PC-9 (cell line): ENCODE measurements at regions not wholly inside any gene's neighbourhood (a gene's known extent, or its start where the extent isn't known, plus 50 kb on each side); places are given as distances from the start of the nearest gene placed in this dataset.

Experiments
- BruUV-seq: library from RNA; stranded (reverse); fragments of 400-500 nt; replicated peaks from 2 replicates; lab custom pipeline; 2021; lab: Mats Ljungman, UMichigan
- CTCF ChIA-PET: fragments of 300-600 bp; sonication (Branson Sonifier 250); formaldehyde crosslinking; loops from one replicate; lab custom pipeline; 2022; ENCODE audit warnings: antibody characterized with exemption; lab: Charles Lee
- POLR2A ChIA-PET: fragments of 300-600 bp; sonication (Branson Sonifier 250); formaldehyde crosslinking; loops from one replicate; lab custom pipeline; 2022; ENCODE audit warnings: antibody characterized with exemption; ENCODE audit not compliant: unreplicated experiment; lab: Charles Lee
- DNase-seq, 2 experiments: peaks; one replicate each; pipeline versions ENCODE4 v3.0.0 to v3.0.0-alpha.2; 2015 to 2022; ENCODE audit warnings: mixed read lengths in 1 of 2
- H2AFZ ChIP-seq: fragments of 200-600 bp; sonication (generic); 2 replicates; pipeline ENCODE4 v1.8.1; 2017; ENCODE audit warnings: antibody characterized with exemption
- H3F3A ChIP-seq: fragments of 200-600 bp; sonication (generic); 2 replicates; pipeline ENCODE4 v1.8.1; 2017; ENCODE audit warnings: antibody characterized with exemption, mild to moderate bottlenecking, low read depth; ENCODE audit not compliant: insufficient read depth
- H3K27ac ChIP-seq: fragments of 200-600 bp; sonication (generic); 2 replicates; pipeline ENCODE4 v1.6.1; 2016; ENCODE audit warnings: mixed run types
- H3K27me3 ChIP-seq: fragments of 200-600 bp; sonication (generic); 2 replicates; pipeline ENCODE4 v1.6.1; 2016; ENCODE audit warnings: low read depth, mixed run types; ENCODE audit not compliant: insufficient read depth
- H3K36me3 ChIP-seq: fragments of 200-600 bp; sonication (generic); 2 replicates; pipeline ENCODE4 v1.6.1; 2016; ENCODE audit warnings: low read depth, mixed run types
- H3K4me1 ChIP-seq: fragments of 200-600 bp; sonication (generic); replicated peaks from 2 replicates; pipeline ENCODE4 v1.6.1; 2016; ENCODE audit warnings: mixed run types; ENCODE audit not compliant: insufficient read depth
- H3K4me2 ChIP-seq: fragments of 200-600 bp; sonication (generic); 2 replicates; pipeline ENCODE4 v1.6.1; 2017; ENCODE audit warnings: mixed run types
- H3K4me3 ChIP-seq: fragments of 200-600 bp; sonication (generic); 2 replicates; pipeline ENCODE4 v1.6.1; 2016; ENCODE audit warnings: mixed run types
- H3K79me2 ChIP-seq: fragments of 200-600 bp; sonication (generic); 2 replicates; pipeline ENCODE4 v1.6.1; 2017; ENCODE audit warnings: low read depth, mixed run types
- H3K9me2 ChIP-seq: fragments of 200-600 bp; sonication (generic); 2 replicates; pipeline ENCODE4 v1.8.1; 2017; ENCODE audit warnings: mild to moderate bottlenecking; ENCODE audit not compliant: insufficient read depth
- H3K9me3 ChIP-seq: fragments of 200-600 bp; sonication (generic); 2 replicates; pipeline ENCODE4 v1.8.1; 2016; ENCODE audit warnings: low read depth; ENCODE audit not compliant: insufficient read depth
- H4K20me1 ChIP-seq: fragments of 200-600 bp; sonication (generic); 2 replicates; pipeline ENCODE4 v1.8.1; 2017; ENCODE audit not compliant: insufficient read depth
- EZH2 ChIP-seq: fragments of 200-600 bp; sonication (generic); IDR thresholded peaks from 2 replicates; pipeline ENCODE4 v1.8.0; 2017; ENCODE audit warnings: antibody characterized with exemption, low read depth
- intact Hi-C: fragments of 100-400 bp; cut with micrococcal nuclease; formaldehyde crosslinking; loops from one replicate; pipeline ENCODE4 v1.10.0; 2022; ENCODE audit not compliant: unreplicated experiment
- TF ChIP-seq, protein P1 (sequence below): fragments of 200-600 bp; sonication (generic); conservative IDR thresholded peaks from 2 replicates; pipeline ENCODE4 v1.6.1; 2017; ENCODE audit warnings: mixed run types, antibody characterized with exemption, mild to moderate bottlenecking, moderate library complexity

DNA sequence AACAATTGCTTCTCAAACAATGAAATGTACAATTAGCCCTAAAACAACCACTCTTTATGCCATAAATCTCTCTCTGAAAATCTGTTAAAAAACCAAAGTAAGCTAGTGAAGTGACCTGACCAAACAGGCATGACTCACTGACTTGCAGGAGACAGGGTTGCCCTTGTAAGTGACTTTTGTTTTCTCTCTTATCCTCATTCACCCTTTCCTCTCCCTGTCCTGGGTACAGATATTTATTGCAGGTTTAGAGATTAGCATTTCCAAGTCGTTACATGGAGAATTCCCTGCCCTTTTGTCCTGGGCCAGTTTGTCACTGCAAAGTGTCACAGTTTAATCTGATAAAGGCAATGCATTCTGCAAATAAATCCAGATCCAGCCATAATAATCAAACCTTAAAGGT is 484.2 kb downstream of the IRX1 start:
- CTCF ChIA-PET: no interaction called here

DNA sequence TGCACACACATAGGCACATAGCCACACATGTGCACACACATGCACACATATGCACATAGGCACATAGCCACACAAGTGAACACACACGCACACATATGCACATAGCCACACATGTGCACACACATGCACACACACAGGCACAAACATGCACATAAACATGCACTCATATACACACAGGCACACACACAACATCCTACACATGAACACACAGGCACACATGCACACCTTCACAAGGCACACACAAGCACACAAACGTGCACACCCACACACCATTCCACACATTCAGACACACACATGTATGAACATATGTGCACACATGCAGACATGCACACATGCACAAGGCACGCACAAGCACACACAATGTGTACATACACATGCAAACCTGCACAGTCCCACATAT is 484.7 kb downstream of the IRX1 start:
- Histone ChIP-seq H3K27me3 (peaks cover 28% of the 10 kb centered on the region), H3K27ac (no peak overlapping the region), H3K9me2 (no peaks in the 10 kb centered on the region), H2AFZ (no peak overlapping the region), H4K20me1 (no peaks in the 10 kb centered on the region), H3K9me3 (peaks cover 10% of the 10 kb centered on the region), H3K4me2 (no peak overlapping the region), H3K4me1 (no peaks in the 10 kb centered on the region), H3K36me3 (no peaks in the 10 kb centered on the region), H3F3A (peaks cover 9% of the 10 kb centered on the region; the same call in 1 of the 2 replicates), H3K79me2 (no peaks in the 10 kb centered on the region), H3K4me3 (no peak overlapping the region)
- CTCF ChIA-PET: no interaction called here
- TF ChIP-seq EZH2: no peak
- TF ChIP-seq, protein P1, sequence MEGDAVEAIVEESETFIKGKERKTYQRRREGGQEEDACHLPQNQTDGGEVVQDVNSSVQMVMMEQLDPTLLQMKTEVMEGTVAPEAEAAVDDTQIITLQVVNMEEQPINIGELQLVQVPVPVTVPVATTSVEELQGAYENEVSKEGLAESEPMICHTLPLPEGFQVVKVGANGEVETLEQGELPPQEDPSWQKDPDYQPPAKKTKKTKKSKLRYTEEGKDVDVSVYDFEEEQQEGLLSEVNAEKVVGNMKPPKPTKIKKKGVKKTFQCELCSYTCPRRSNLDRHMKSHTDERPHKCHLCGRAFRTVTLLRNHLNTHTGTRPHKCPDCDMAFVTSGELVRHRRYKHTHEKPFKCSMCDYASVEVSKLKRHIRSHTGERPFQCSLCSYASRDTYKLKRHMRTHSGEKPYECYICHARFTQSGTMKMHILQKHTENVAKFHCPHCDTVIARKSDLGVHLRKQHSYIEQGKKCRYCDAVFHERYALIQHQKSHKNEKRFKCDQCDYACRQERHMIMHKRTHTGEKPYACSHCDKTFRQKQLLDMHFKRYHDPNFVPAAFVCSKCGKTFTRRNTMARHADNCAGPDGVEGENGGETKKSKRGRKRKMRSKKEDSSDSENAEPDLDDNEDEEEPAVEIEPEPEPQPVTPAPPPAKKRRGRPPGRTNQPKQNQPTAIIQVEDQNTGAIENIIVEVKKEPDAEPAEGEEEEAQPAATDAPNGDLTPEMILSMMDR: no peak
- intact Hi-C loops: no loop called here
- POLR2A ChIA-PET: no interaction called here
- no TSS peak for BruUV-seq
- no peak for DNase-seq

More for the DNA sequence above, 484.2 kb downstream of the IRX1 start:
- POLR2A ChIA-PET: no interaction called here
- Histone ChIP-seq H3F3A (peaks cover 9% of the 10 kb centered on the region; the same call in 1 of the 2 replicates), H2AFZ (no peak overlapping the region), H3K9me2 (no peaks in the 10 kb centered on the region), H3K36me3 (no peaks in the 10 kb centered on the region), H3K4me3 (no peak overlapping the region), H3K4me1 (no peaks in the 10 kb centered on the region), H3K79me2 (no peaks in the 10 kb centered on the region), H3K27me3 (peaks cover 26% of the 10 kb centered on the region), H3K4me2 (no peak overlapping the region), H3K9me3 (peaks cover 10% of the 10 kb centered on the region), H3K27ac (no peak overlapping the region), H4K20me1 (no peaks in the 10 kb centered on the region)
- no peak for DNase-seq
- TF ChIP-seq, protein P1: no peak
- TF ChIP-seq EZH2: no peak
- no TSS peak for BruUV-seq
- intact Hi-C loops: no loop called here

DNA sequence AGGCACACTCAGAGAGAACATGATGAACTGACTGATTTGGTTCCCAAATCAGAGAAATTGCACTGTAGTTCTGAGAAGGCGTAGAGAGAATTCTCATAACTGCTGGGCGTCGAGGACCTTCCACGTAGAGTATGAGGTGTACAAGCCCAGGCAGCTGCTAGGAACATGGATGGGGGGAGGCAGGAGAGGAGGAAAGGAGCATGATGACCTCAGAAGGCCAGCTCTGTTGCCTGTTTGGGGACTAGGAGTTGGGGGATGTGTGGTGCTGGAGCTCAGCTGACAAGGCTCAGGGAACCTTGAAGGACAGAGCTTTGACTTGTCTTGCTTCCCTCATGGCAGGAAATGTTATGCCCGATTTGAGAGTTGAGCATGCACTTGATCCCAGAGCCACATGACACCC is 485.4 kb downstream of the IRX1 start:
- CTCF ChIA-PET: no interaction called here
- no TSS peak for BruUV-seq
- Histone ChIP-seq H3K4me1 (no peaks in the 10 kb centered on the region), H3K27me3 (peaks cover 32% of the 10 kb centered on the region), H3K4me2 (no peak overlapping the region), H2AFZ (no peak overlapping the region), H3K27ac (no peak overlapping the region), H3K36me3 (no peaks in the 10 kb centered on the region), H3K79me2 (no peaks in the 10 kb centered on the region), H3K9me3 (peaks cover 10% of the 10 kb centered on the region), H3F3A (peaks cover 9% of the 10 kb centered on the region; the same call in 1 of the 2 replicates), H3K4me3 (no peak overlapping the region), H3K9me2 (no peaks in the 10 kb centered on the region), H4K20me1 (no peaks in the 10 kb centered on the region)
- intact Hi-C loops: no loop called here
- POLR2A ChIA-PET: no interaction called here
- DNase-seq: no peak
- no peak for TF ChIP-seq EZH2
- TF ChIP-seq, protein P1: no peak
